GM03348 (cell line): ENCODE measurements at regions not wholly inside any gene's neighbourhood (a gene's known extent, or its start where the extent isn't known, plus 50 kb on each side); places are given as distances from the start of the nearest gene placed in this dataset.
"Not testable (repeated sequence)": the region's sequence is repeated elsewhere in the genome, so short reads cannot be mapped to it uniquely, and the experiment has no call there.

ENCODE experiments used
- DNase-seq: peaks from one replicate; pipeline ENCODE4 v3.0.0; 2012; ENCODE audit warnings: low spot score

DNA sequence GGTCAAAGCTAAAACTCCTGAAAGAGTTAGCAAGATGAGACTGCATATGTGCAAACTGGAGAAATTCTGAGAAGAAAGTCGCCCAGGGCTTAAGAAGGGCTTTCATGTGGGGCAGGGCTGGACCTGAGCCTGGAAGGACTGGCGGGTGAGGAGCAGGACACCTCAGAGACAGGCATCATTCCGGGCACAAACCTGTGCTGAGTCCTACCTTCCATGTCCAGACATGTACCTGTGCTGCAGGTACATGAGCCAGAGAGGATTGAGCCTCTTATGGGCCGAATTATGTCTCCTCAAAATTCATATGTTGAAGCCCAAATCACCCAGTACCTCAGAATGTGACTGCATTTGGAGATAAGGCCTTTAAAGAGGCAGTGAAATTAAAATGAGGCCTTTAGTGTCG lies 171.0 kb downstream of the QRSL1 start:
- DNase-seq: no peak

- no peak for DNase-seq
Observed at GRCh38 chr6:106799031-106799894, 169.9 kb downstream of the QRSL1 start.

- no peak for DNase-seq
Observed at GRCh38 chr6:106797186-106797585, 167.8 kb downstream of the QRSL1 start.

DNA sequence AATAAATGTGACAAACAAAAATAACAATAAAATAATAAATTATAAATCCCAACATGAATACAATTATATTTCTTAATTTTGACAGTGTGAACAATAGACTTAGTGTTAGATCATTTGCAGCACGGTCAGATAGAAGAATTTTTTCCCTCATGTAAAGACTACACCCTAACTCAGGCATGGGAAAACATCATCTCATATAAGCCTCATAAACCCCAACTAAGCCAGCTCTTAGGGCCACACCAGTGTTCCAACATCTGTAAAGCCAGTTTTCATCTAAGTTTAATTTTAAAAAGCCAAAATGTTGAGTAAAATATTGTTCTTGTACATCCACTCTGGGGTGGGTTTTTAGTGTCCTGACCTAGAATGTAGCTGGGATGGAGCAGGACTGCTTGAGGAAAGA lies 167.4 kb downstream of the QRSL1 start:
- DNase-seq: no peak

DNA sequence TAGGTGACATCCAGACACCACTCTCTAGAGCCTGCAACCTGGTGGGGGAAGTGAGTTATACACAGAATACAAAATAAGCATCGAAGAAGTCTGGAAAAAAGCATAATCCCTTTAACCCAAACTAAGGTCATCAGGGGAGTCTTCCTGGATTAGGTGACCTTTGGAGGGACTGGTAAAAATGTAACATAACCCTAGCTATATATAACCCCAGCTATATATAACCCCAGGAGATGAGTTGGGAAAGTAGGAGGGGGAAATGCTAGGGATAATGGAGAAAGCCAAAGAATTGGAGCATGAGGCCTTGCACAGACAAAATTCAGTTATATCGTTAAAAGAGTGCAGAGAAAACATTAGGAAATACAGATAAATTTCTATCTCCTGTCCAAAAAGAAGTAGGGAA lies 164.8 kb downstream of the QRSL1 start:
- DNase-seq: no peak

- DNase-seq: no peak
Observed at GRCh38 chr6:106792536-106793236, 163.3 kb downstream of the QRSL1 start.

DNA sequence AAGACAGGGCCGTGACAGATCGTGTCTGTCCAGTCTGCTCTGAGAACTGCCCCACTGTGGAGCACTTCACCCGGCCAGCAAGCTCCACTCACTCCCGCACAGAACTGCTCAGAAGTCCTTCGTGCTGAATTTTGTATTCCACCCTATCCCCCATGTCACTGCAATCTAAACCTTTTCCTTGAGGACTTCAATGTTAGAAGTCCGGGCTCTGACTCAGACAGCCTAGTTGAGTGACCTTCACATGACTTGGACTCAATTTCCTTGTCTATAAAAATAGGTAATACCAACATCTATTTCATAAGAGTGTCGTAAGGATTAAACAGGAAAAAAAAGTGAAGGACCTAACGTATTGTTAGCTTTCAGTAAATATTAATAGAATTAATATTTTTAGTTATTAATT lies 161.6 kb downstream of the QRSL1 start:
- DNase-seq: no peak

- no peak for DNase-seq
Observed at GRCh38 chr6:106790149-106790770, 160.9 kb downstream of the QRSL1 start.

DNA sequence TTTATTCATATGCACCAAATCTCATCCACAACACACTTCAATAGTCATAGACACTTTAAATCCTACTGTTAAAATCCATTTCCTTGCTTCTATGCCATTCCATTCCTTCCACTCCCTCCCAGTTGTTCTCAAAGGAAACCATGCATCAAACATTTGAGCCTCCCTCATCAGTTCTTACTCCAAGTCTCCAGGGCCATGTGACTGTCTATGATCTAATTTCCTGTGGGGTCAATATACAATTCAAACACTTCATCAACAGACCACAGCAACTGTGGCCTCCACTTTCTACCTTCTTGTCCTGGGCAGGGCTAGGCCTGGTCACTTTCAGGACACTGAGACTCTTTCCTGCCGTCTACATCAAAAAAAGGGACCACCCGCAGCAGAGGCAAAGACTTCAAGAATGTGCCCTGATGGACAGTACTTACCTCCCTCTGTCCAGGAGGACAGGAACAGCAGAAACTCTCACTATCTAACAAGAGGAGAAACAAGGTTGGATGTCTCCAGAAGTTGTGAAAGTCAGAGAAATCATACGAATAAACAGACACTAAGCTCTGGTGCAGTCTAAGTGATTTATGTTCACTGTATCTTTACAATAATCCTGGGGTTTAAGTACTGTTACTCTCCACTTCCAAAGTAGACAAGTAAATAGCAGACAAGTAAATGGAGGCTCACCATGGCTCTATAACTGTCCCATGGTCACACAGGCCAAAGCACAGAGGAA lies 160.2 kb downstream of the QRSL1 start:
- no peak for DNase-seq

- no peak for DNase-seq
Observed at GRCh38 chr6:106788761-106789160, 159.4 kb downstream of the QRSL1 start.

- DNase-seq: no peak
Observed at GRCh38 chr6:106787327-106788196, 158.2 kb downstream of the QRSL1 start.

GRCh38 chr6:106785298-106785697 lies 155.9 kb downstream of the QRSL1 start:
- DNase-seq: no peak

DNA sequence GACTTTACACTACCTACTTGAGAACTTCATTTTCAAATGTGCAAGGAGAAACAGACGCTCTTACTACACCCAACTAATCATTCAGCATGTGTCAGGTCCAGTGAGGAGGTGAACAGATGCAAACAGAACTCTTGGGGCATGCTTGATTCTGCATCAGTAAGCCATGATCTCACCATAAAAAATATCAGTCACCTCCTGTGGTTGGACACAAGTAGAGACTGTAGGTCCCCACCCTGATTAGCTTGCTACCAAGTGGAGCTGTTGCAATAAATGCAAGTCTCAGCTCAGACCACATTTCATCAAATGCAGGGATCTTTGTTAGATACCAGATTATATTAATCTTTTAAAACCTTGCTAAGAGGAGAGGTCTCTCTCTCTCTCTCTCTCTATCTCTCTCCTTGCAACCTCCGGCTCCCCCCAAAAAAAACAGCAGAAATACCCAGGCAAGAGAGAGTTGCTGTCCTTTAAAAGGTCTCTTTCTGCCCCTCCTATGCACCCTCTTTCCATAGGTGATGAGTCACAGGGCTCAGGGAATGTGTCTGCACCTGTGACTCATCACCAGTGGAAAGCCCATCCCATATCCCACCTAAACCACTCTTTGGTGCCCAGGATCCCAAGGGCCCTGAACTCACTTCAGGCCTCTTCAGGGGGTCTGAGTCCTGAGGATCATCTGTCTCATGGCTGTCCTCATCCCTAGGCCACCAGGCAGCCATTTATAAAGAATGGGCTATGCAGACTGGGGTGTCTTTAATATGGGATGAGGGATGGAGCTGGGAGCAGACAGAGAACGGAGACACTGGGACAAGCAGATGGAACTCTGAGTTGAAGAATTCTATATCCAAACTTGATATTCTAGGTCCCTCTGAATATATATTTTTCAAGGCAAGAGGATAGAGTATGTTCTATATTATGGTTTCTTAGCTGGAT lies 154.5 kb downstream of the QRSL1 start:
- no peak for DNase-seq

DNA sequence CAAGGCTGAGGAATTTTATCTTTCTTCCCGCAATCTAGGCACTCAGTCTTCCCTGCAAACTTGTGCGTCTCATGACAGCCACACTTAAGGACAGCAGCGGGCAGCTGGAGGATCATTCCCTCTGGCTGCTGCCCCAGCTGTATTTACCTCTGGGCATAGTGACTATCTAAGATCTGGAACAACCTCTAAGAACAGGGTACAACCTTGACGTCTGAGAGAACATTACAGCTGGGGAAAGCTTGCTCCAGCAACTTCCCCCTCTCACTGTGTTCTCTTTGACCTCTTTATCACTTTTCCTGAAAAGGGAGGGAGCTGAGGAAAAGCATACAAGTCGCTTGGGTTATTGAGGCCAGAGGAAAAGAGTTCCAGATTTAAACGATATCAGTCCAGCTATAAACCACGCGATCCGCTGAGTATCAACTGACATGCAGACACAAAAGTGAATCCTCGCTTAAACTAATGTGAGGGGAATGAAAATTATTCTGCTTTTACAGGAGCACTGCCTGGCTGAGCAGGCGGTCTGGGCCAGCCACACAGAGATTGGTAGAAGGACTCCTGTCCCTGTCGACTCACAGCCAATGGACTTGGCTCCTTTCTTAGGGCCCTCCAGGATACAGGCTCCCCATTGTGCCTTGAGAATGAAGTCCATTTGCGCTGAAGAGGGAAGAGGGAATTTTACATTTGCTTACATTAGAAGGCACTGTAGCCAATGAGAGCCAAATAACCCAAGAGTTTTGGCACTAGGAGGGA lies 153.3 kb downstream of the QRSL1 start:
- no peak for DNase-seq

- DNase-seq: not testable (repeated sequence)
Observed at GRCh38 chr6:106779552-106779951, 150.2 kb downstream of the QRSL1 start.

DNA sequence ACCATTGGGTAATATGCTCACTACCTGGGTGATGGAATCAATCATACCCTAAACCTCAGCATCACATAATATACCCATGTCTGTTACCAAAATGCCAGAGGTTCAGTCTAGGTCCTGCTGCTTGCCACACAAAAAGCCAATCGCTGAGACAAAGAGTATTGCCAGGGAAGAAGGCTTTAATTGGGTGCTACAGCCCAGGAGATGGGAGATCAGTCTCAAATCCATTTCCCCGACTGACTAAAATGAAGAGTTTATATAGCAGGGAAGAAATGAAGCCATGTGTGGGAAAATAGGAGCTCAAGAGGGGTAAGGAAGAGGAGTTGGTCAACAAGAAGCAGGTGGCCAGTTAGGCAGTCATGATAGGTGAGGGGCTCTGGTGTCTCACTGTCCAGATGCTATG lies 149.6 kb downstream of the QRSL1 start:
- DNase-seq: no peak

DNA sequence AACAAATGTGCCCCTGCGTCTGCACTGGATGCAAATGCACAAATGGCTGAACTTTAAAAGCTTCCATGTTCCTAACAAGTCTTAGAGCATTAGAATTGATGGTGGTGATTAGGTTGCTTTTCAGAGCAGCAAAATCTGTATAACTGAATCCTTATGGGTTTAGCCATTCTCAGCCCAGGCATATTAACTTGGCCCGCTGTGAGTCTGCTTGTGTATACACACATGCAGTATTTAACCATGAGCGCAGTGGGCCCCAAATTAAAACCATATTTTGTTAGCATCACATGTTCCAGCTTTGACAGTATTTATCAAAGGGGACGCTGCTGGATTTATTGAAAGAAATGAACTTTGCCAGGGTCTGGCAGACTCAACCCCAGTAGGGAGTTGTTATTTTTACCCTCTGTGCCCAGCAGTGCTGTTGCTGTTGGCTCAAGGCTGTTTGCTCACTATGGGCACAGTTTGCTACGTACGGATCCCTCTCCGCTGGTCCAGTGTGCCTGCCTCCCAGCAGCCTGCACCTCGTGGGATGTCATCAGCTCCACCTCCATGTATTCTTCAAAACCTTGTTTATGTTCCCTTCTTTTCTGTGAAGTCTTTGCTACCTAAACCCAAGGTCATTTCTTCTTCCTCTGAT lies 144.7 kb downstream of the QRSL1 start:
- DNase-seq: no peak

DNA sequence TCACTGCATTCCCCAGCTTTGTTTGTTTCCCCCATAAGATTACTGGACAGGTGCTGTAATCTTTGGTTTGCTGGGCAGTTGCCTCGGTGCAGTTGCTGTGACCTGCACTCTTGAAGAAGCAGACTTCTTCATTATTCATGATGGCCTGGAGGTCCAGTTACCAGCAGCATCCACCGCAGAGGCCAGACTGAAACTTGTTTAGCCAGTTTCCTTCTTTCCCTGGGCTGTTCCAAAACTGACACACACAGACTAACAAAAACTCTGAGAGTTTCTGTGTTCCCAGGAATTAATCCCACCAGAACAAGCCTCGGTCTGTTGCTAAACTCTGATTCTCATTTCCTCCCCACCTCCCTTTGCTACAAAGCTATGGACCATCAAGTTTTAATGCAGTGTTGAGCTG lies 144.1 kb downstream of the QRSL1 start:
- DNase-seq: no peak
